ENCODE measurements at regions not wholly inside any gene's neighbourhood (a gene's known extent, or its start where the extent isn't known, plus 50 kb on each side); places are given as distances from the start of the nearest gene placed in this dataset.

DNA sequence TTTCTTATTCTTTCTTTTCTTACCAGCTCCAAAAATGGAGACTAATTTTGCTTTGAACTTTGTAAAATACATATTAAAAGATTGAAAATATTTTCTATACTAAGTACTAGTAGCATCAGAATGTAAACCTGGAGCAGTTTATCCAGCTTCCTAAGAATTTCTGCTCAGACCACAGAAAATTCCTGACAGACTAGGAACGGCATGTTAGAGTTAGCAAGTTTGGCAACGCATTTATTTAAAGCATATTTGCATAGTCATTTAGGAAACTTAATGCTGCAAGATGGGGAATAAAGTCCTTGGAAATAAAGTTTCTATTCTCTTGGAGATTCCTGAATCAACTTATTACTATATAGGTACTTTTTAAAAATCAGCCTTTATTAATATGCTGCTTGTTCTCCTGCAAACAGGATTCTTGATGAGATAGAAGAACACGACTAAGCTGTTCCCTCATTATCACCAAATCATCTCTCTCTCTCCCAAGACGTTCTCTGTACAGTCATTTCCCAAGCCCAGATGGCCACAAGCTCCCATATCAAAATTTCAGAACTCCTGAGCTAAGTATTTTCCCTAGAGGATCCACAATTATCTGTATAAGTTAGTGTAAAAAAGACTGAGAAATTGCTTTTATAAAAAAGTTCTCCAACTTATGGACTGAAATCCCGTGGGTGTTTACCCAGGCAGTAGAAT, 305.8 kb upstream of the NEBL start:
- H3K4me1 ChIP-seq = no peaks in the 10 kb centered on the region
- peaks cover 0 to 20% (median 17%) of the 10 kb centered on the region in 8 donors for H3K9me3 ChIP-seq
- H3K27me3 ChIP-seq (replicated peaks in 1 of 7) = peaks cover 0 to 16% (median 0%) of the 10 kb centered on the region in 7 donors
- H3K36me3 ChIP-seq = no peaks in the 10 kb centered on the region
- TF ChIP-seq, protein P1, sequence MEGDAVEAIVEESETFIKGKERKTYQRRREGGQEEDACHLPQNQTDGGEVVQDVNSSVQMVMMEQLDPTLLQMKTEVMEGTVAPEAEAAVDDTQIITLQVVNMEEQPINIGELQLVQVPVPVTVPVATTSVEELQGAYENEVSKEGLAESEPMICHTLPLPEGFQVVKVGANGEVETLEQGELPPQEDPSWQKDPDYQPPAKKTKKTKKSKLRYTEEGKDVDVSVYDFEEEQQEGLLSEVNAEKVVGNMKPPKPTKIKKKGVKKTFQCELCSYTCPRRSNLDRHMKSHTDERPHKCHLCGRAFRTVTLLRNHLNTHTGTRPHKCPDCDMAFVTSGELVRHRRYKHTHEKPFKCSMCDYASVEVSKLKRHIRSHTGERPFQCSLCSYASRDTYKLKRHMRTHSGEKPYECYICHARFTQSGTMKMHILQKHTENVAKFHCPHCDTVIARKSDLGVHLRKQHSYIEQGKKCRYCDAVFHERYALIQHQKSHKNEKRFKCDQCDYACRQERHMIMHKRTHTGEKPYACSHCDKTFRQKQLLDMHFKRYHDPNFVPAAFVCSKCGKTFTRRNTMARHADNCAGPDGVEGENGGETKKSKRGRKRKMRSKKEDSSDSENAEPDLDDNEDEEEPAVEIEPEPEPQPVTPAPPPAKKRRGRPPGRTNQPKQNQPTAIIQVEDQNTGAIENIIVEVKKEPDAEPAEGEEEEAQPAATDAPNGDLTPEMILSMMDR (IDR thresholded peaks at IDR 0.05 in 8 of 11, conservative IDR thresholded peaks at IDR 0.05 in 3 of 11) = no peak
- TF ChIP-seq POLR2AphosphoS5 (IDR thresholded peaks at IDR 0.05) = no peak
- no peak for TF ChIP-seq POLR2A (IDR thresholded peaks at IDR 0.05)
- intact Hi-C loops (cut with DNase I; ENCODE audit: low total_unique reads) = no loop called here
- H3K27ac ChIP-seq = no peak overlapping the region
- DNase-seq = no peak
- WGBS, 5 donors = 68 to 79% (median 75%) methylated on average over 5 of the region's 5 CpGs
- H3K4me3 ChIP-seq = no peak overlapping the region

- TF ChIP-seq, protein P1 (IDR thresholded peaks at IDR 0.05 in 8 of 11, conservative IDR thresholded peaks at IDR 0.05 in 3 of 11) = no peak
- TF ChIP-seq POLR2AphosphoS5 (IDR thresholded peaks at IDR 0.05) (no peak), POLR2A (IDR thresholded peaks at IDR 0.05) (no peak)
- Histone ChIP-seq H3K4me3 (no peak overlapping the region), H3K27ac (no peak overlapping the region), H3K36me3 (no peaks in the 10 kb centered on the region), H3K4me1 (no peaks in the 10 kb centered on the region), H3K27me3 (replicated peaks in 1 of 7) (peaks cover 0 to 10% (median 0%) of the 10 kb centered on the region in 7 donors), H3K9me3 (peaks cover 0 to 23% (median 17%) of the 10 kb centered on the region in 8 donors)
- intact Hi-C loops (cut with DNase I; ENCODE audit: low total_unique reads) = no loop called here
- no peak for DNase-seq
Observed at GRCh38 chr10:21199501-21199900, 302.4 kb upstream of the NEBL start.

- 75 to 89% (median 83%) methylated on average over 3 of the region's 3 CpGs for WGBS, 5 donors
- DNase-seq = no peak
- peaks cover 0 to 3% (median 0%) of the 10 kb centered on the region in 7 donors for H3K27me3 ChIP-seq (replicated peaks in 1 of 7)
- intact Hi-C loops (cut with DNase I; ENCODE audit: low total_unique reads) = no loop called here
- H3K27ac ChIP-seq = no peak overlapping the region
- no peak overlapping the region for H3K4me3 ChIP-seq
- no peaks in the 10 kb centered on the region for H3K4me1 ChIP-seq
- peaks cover 0 to 23% (median 17%) of the 10 kb centered on the region in 8 donors for H3K9me3 ChIP-seq
- no peaks in the 10 kb centered on the region for H3K36me3 ChIP-seq
- TF ChIP-seq POLR2AphosphoS5 (IDR thresholded peaks at IDR 0.05) (no peak), POLR2A (IDR thresholded peaks at IDR 0.05) (no peak)
- TF ChIP-seq, protein P1 (IDR thresholded peaks at IDR 0.05 in 8 of 11, conservative IDR thresholded peaks at IDR 0.05 in 3 of 11) = no peak
Observed at GRCh38 chr10:21197838-21198237, 300.7 kb upstream of the NEBL start.

- H3K9me3 ChIP-seq = peaks cover 0 to 23% (median 17%) of the 10 kb centered on the region in 8 donors
- TF ChIP-seq POLR2A (IDR thresholded peaks at IDR 0.05) = no peak
- TF ChIP-seq, protein P1 (IDR thresholded peaks at IDR 0.05 in 8 of 11, conservative IDR thresholded peaks at IDR 0.05 in 3 of 11) = no peak
- no peak for TF ChIP-seq POLR2AphosphoS5 (IDR thresholded peaks at IDR 0.05)
- no peak for DNase-seq
- H3K4me1 ChIP-seq = no peaks in the 10 kb centered on the region
- H3K4me3 ChIP-seq = no peak overlapping the region
- 74 to 84% (median 82%) methylated on average over 5 of the region's 5 CpGs for WGBS, 5 donors
- H3K27me3 ChIP-seq (replicated peaks in 1 of 7) = no peaks in the 10 kb centered on the region
- no peaks in the 10 kb centered on the region for H3K36me3 ChIP-seq
- no peak overlapping the region for H3K27ac ChIP-seq
- intact Hi-C loops (cut with DNase I; ENCODE audit: low total_unique reads) = no loop called here
Observed at GRCh38 chr10:21196822-21197395, 299.8 kb upstream of the NEBL start.
